HCT116 (cell line): ENCODE measurements at regions not wholly inside any gene's neighbourhood (a gene's known extent, or its start where the extent isn't known, plus 50 kb on each side); places are given as distances from the start of the nearest gene placed in this dataset.

Experiments used
- ATAC-seq: fragments of 200-7000 bp; cut with Tn5 transposase; 2 replicates; pipeline ENCODE4 v1.9.1; 2020; ENCODE audit warnings: mild to moderate bottlenecking, moderate library complexity
- BruUV-seq: library from RNA; stranded (reverse); fragments of 400-500 nt; replicated peaks from 2 replicates; lab custom pipeline; 2021; lab: Mats Ljungman, UMichigan
- CTCF ChIA-PET: fragments of 300-600 bp; sonication (Branson Sonifier 250); formaldehyde crosslinking; loops from one replicate; lab custom pipeline; 2021; ENCODE audit warnings: antibody characterized with exemption; lab: Charles Lee
- POLR2A ChIA-PET: fragments of 300-600, 350-600 bp; sonication (Branson Sonifier 250); formaldehyde crosslinking; loops from one replicate; lab custom pipeline; 2021; ENCODE audit warnings: antibody characterized with exemption; lab: Charles Lee
- RAD21 ChIA-PET, 2 experiments: fragments of 300-600 bp; sonication (Branson Sonifier 250); formaldehyde crosslinking; loops; one replicate each; lab custom pipeline; 2023; ENCODE audit warnings: low total read pairs in 2 of 2; ENCODE audit not compliant: uncharacterized antibody in 2 of 2, unreplicated experiment in 2 of 2, low non-redundant PET in 1 of 2; lab: Charles Lee
- DNase-seq: peaks from one replicate; pipeline ENCODE4 v3.0.0-alpha.2; 2010; ENCODE audit warnings: low read depth, low spot score
- H2AFZ ChIP-seq: fragments of 200-600 bp; shearing (Covaris generic), sonication (generic); 2 replicates; pipeline ENCODE4 v1.6.1; 2017; ENCODE audit warnings: low read depth, mixed run types, mixed read lengths, antibody characterized with exemption, low read length; ENCODE audit not compliant: poor library complexity, severe bottlenecking
- H3K27ac ChIP-seq: 2 replicates; pipeline ENCODE4 v1.5.1; 2012; ENCODE audit warnings: low read depth, low read length
- H3K27me3 ChIP-seq: fragments of 200-600 bp; sonication (generic); 2 replicates; pipeline ENCODE4 v1.6.1; 2016; ENCODE audit warnings: mixed run types, low read length, mixed read lengths; ENCODE audit not compliant: insufficient read depth
- H3K36me3 ChIP-seq, 2 experiments: fragments of 200-500 bp in 1 of 2; fragments of 200-600 bp in 1 of 2; sonication (Bioruptor generic) in 1 of 2; sonication (generic) in 1 of 2; 2 replicates each; pipeline versions ENCODE4 v1.5.1 to v1.6.1; 2014 to 2016; ENCODE audit warnings: low read length in 2 of 2, inconsistent platforms in 1 of 2, mixed read lengths in 1 of 2, mixed run types in 1 of 2; ENCODE audit not compliant: insufficient read depth in 2 of 2, control insufficient read depth in 1 of 2
- H3K4me1 ChIP-seq, 2 experiments: fragments of 200-600 bp in 1 of 2; sonication (generic) in 1 of 2; 2 replicates each; pipeline versions ENCODE4 v1.5.1 to v1.6.1; 2012 to 2017; ENCODE audit warnings: low read length in 2 of 2, inconsistent platforms in 1 of 2, mild to moderate bottlenecking in 1 of 2, mixed read lengths in 1 of 2, mixed run types in 1 of 2, moderate library complexity in 1 of 2; ENCODE audit not compliant: insufficient read depth in 2 of 2, control insufficient read depth in 1 of 2
- H3K4me2 ChIP-seq: fragments of 200-600 bp; sonication (generic); 2 replicates; pipeline ENCODE4 v1.6.1; 2017; ENCODE audit warnings: mixed run types, low read length, mixed read lengths
- H3K4me3 ChIP-seq, 2 experiments: fragments of 200-600 bp in 1 of 2; sonication (generic) in 1 of 2; replicated peaks in 1 of 2; 2 replicates each; pipeline ENCODE4 v1.5.1; 2011 to 2016; ENCODE audit warnings: low read length in 2 of 2, control low read depth in 1 of 2, low read depth in 1 of 2, mild to moderate bottlenecking in 1 of 2, mixed read lengths in 1 of 2, mixed run types in 1 of 2
- H3K79me2 ChIP-seq: fragments of 200-600 bp; sonication (generic); 2 replicates; pipeline ENCODE4 v1.6.1; 2017; ENCODE audit warnings: mild to moderate bottlenecking, mixed run types, low read length, moderate library complexity, mixed read lengths; ENCODE audit not compliant: insufficient read depth
- H3K9ac ChIP-seq: fragments of 200-600 bp; sonication (generic); 2 replicates; pipeline ENCODE4 v1.6.1; 2016; ENCODE audit warnings: low read length, mixed read lengths
- H3K9me2 ChIP-seq: fragments of 200-600 bp; sonication (generic), shearing (Covaris generic); 2 replicates; pipeline ENCODE4 v1.6.1; 2017; ENCODE audit warnings: mixed run types, mild to moderate bottlenecking, moderate library complexity; ENCODE audit not compliant: insufficient read depth
- H3K9me3 ChIP-seq, 2 experiments: fragments of 200-500 bp in 1 of 2; fragments of 200-600 bp in 1 of 2; sonication (Bioruptor generic) in 1 of 2; sonication (generic) in 1 of 2; 2 replicates each; pipeline ENCODE4 v1.6.1; 2014 to 2017; ENCODE audit warnings: low read length in 2 of 2, mixed read lengths in 2 of 2, inconsistent platforms in 1 of 2, low read depth in 1 of 2, mild to moderate bottlenecking in 1 of 2, mixed run types in 1 of 2, moderate library complexity in 1 of 2; ENCODE audit not compliant: control insufficient read depth in 1 of 2, insufficient read depth in 1 of 2
- H4K20me1 ChIP-seq: fragments of 200-600 bp; sonication (generic), shearing (Covaris generic); 2 replicates; pipeline ENCODE4 v1.6.1; 2017; ENCODE audit warnings: mixed run types, mild to moderate bottlenecking, moderate library complexity; ENCODE audit not compliant: insufficient read depth
- FOSL1 ChIP-seq: IDR thresholded peaks from 2 replicates; pipeline ENCODE4 v1.6.1; 2012; ENCODE audit warnings: low read depth
- JUND ChIP-seq: IDR thresholded peaks from 2 replicates; pipeline ENCODE4 v1.6.1; 2012
- MAX ChIP-seq: IDR thresholded peaks from 2 replicates; pipeline ENCODE4 v1.6.1; 2012
- POLR2AphosphoS5 ChIP-seq: IDR thresholded peaks from 2 replicates; pipeline ENCODE4 v1.6.1; 2011; ENCODE audit warnings: mild to moderate bottlenecking, low read depth, low read length, moderate library complexity
- SRF ChIP-seq: IDR thresholded peaks from 2 replicates; pipeline ENCODE4 v1.6.1; 2012; ENCODE audit warnings: low read depth
- ZBTB33 ChIP-seq: IDR thresholded peaks from 2 replicates; pipeline ENCODE4 v1.6.1; 2011; ENCODE audit warnings: mild to moderate bottlenecking, low read length, moderate library complexity; ENCODE audit not compliant: insufficient replicate concordance; ENCODE audit errors: extremely low read depth
- ZNF274 ChIP-seq: fragments of 200-500 bp; sonication (Bioruptor generic); IDR thresholded peaks from 2 replicates; pipeline ENCODE4 v1.6.1; 2014; ENCODE audit warnings: mild to moderate bottlenecking, low read depth, low read length, inconsistent platforms
- intact Hi-C: fragments of 100-400 bp; cut with micrococcal nuclease; formaldehyde crosslinking; loops from 2 replicates; pipeline ENCODE4 v1.10.0; 2022

GRCh38 chr4:161237495-161237894, 926.3 kb downstream of the FSTL5 start:
- Histone ChIP-seq H3K36me3 (no peaks in the 10 kb centered on the region), H2AFZ (no peak overlapping the region), H3K4me3 (no peak overlapping the region), H3K79me2 (no peaks in the 10 kb centered on the region), H4K20me1 (no peaks in the 10 kb centered on the region), H3K27ac (no peak overlapping the region), H3K9me3 (no peaks in the 10 kb centered on the region), H3K4me2 (no peak overlapping the region)
- RAD21 ChIA-PET: no interaction called here
- no peak for ATAC-seq
- intact Hi-C loops: no loop called here
- no TSS peak for BruUV-seq
- TF ChIP-seq SRF (no peak), ZNF274 (no peak), ZBTB33 (no peak), JUND (no peak)
- TF ChIP-seq, all 23 proteins: peak for 0
- Histone ChIP-seq H3K27me3 (no peaks in the 10 kb centered on the region), H3K9ac (no peak overlapping the region), H3K9me2 (no peaks in the 10 kb centered on the region), H3K4me1 (no peaks in the 10 kb centered on the region)
- DNase-seq: no peak
- ChIA-PET POLR2A (no interaction called here), CTCF (no interaction called here)

GRCh38 chr4:161225327-161225726, 938.5 kb downstream of the FSTL5 start:
- H3K36me3 ChIP-seq: no peaks in the 10 kb centered on the region
- intact Hi-C loops: no loop called here
- no peak overlapping the region for H3K4me2 ChIP-seq
- no peaks in the 10 kb centered on the region; the same call in 1 of the 2 replicates for H3K9me2 ChIP-seq
- no peak overlapping the region for H3K9ac ChIP-seq
- BruUV-seq: no TSS peak
- no peaks in the 10 kb centered on the region for H3K27me3 ChIP-seq
- no peak overlapping the region for H3K27ac ChIP-seq
- RAD21 ChIA-PET: no interaction called here
- ATAC-seq (no peak), DNase-seq (no peak)
- no peak overlapping the region for H2AFZ ChIP-seq
- H3K4me1 ChIP-seq: no peaks in the 10 kb centered on the region
- CTCF ChIA-PET: no interaction called here
- no peaks in the 10 kb centered on the region for H3K79me2 ChIP-seq
- H4K20me1 ChIP-seq: no peaks in the 10 kb centered on the region
- no peak overlapping the region for H3K4me3 ChIP-seq
- no peaks in the 10 kb centered on the region; a peak in 1 of 4 replicates for H3K9me3 ChIP-seq
- POLR2A ChIA-PET: no interaction called here
- TF ChIP-seq POLR2AphosphoS5: no peak
- no peak for TF ChIP-seq MAX
- no peak for TF ChIP-seq FOSL1
- TF ChIP-seq, all 23 proteins: peak for 0
